Right hindlimb (tissue), 1 donor: ENCODE measurements at regions not wholly inside any gene's neighbourhood (a gene's known extent, or its start where the extent isn't known, plus 50 kb on each side); places are given as distances from the start of the nearest gene placed in this dataset.

ENCODE experiments used
- DNase-seq: peaks from one replicate; pipeline ENCODE4 v3.0.0-alpha.2; 2018

- DNase-seq = no peak
Observed at GRCh38 chr1:78436961-78437360, 53.8 kb upstream of the PTGFR start.

DNA sequence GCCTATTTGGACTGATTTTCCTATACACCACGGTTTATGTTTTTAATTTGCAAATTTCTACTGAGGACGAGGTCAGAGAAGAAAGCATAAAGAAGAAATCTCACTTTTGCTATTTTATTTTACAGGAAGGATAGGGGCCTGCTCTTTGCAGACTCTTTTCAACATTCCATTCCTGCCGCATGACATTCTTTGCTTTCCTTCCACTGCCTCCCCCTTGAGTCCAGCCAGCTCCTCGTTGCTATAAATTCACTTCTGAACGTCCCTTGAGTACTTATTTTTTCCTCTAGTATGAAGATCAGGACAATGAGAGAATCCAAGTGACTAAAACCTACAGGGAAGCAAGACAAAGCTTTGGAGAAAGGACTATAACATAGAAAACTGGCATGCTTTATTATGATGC, 53.4 kb upstream of the PTGFR start:
- DNase-seq = no peak

- no peak for DNase-seq
Observed at GRCh38 chr1:78437941-78438340, 52.8 kb upstream of the PTGFR start.

DNA sequence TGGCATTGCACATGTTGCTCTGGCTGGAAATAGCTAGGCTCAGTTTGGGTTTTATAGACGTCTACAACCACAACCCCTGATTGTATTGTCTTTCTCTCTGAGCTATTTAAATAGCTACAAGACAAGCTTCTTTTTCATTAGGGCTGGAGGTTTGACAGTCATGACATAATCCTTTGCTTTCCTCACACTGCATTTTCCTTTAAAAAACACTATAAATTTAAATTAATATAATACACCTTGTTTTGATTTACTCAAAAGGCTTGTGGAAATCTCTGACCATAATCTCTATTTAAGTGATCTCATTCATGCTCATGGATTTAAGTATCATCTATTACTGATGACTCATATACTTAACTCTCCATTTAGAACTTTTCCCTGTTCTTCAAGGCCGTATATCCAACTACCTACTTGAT, 50.4 kb upstream of the PTGFR start:
- DNase-seq = no peak
